B cell (primary cell): ENCODE measurements at regions not wholly inside any gene's neighbourhood (a gene's known extent, or its start where the extent isn't known, plus 50 kb on each side); places are given as distances from the start of the nearest gene placed in this dataset.

Experiments
- ATAC-seq: fragments of 200-7000 bp; cut with Tn5 transposase; one replicate; pipeline ENCODE4 v1.10.0; 2021; ENCODE audit warnings: low read depth, mild to moderate bottlenecking, moderate number of reproducible peaks, moderate library complexity
- CTCF ChIA-PET: fragments of 350-600 bp; sonication (Branson Sonifier 250); formaldehyde crosslinking; loops from one replicate; lab custom pipeline; 2021; ENCODE audit warnings: antibody characterized with exemption, inconsistent platforms; lab: Charles Lee
- POLR2A ChIA-PET: fragments of 350-600 bp; sonication (Branson Sonifier 250); formaldehyde crosslinking; loops from one replicate; lab custom pipeline; 2021; ENCODE audit warnings: antibody characterized with exemption; lab: Charles Lee
- DNase-seq: peaks from one replicate; pipeline ENCODE4 v3.0.0; 2013
- H2AFZ ChIP-seq: 2 replicates; pipeline ENCODE4 v1.6.1; 2012; ENCODE audit warnings: mild to moderate bottlenecking, low read depth, low read length; ENCODE audit not compliant: insufficient read depth, poor library complexity, severe bottlenecking
- H3K27ac ChIP-seq, 2 donors: 1 replicate in 1 of 2; 2 replicates in 1 of 2; pipeline ENCODE4 v1.5.1; 2012 to 2013; ENCODE audit warnings: low read length in 2 of 2, mild to moderate bottlenecking in 2 of 2, moderate library complexity in 1 of 2
- H3K27me3 ChIP-seq, 4 experiments: fragments of 200-600 bp in 1 of 4; sonication (generic) in 1 of 4; replicated peaks in 1 of 4; 1 replicate in 2 of 4; 2 replicates in 2 of 4; pipeline versions ENCODE4 v1.6.1 to v1.7.0; 2013 to 2016; ENCODE audit warnings: low read length in 3 of 4, mild to moderate bottlenecking in 2 of 4, mixed read lengths in 1 of 4, moderate library complexity in 1 of 4; ENCODE audit not compliant: insufficient read depth in 4 of 4, control insufficient read depth in 3 of 4; ENCODE audit errors: control extremely low read depth in 1 of 4
- H3K36me3 ChIP-seq, 2 experiments: replicated peaks in 1 of 2; 1 replicate in 1 of 2; 2 replicates in 1 of 2; pipeline versions ENCODE4 v1.6.1 to v1.7.1; 2013; ENCODE audit warnings: low read length in 1 of 2; ENCODE audit not compliant: insufficient read depth in 2 of 2, control insufficient read depth in 1 of 2; ENCODE audit errors: control extremely low read depth in 1 of 2, extremely low read depth in 1 of 2
- H3K4me1 ChIP-seq, 2 donors: fragments of 200-600 bp in 1 of 2; sonication (generic) in 1 of 2; 1 replicate in 1 of 2; 2 replicates in 1 of 2; pipeline versions ENCODE4 v1.5.1 to v1.6.1; 2013 to 2017; ENCODE audit warnings: low read length in 2 of 2; ENCODE audit not compliant: control insufficient read depth in 2 of 2, insufficient read depth in 2 of 2
- H3K4me2 ChIP-seq: replicated peaks from 2 replicates; pipeline ENCODE3; 2012; ENCODE audit warnings: mild to moderate bottlenecking, low read depth, low read length; ENCODE audit not compliant: poor library complexity, severe bottlenecking
- H3K4me3 ChIP-seq, 5 experiments: fragments of 200-600 bp in 1 of 5; sonication (generic) in 1 of 5; 1 replicate in 3 of 5; 2 replicates in 2 of 5; pipeline versions ENCODE4 v1.5.1 to v1.7.0; 2011 to 2016; ENCODE audit warnings: low read length in 4 of 5, mild to moderate bottlenecking in 4 of 5, low read depth in 2 of 5, control low read depth in 1 of 5, moderate library complexity in 1 of 5; ENCODE audit not compliant: insufficient read depth in 1 of 5; ENCODE audit errors: control extremely low read depth in 1 of 5, extremely low read depth in 1 of 5
- H3K79me2 ChIP-seq: fragments of 200-600 bp; sonication (generic); one replicate; pipeline ENCODE4 v1.6.0; 2016; ENCODE audit warnings: low read length; ENCODE audit not compliant: control insufficient read depth, insufficient read depth
- H3K9ac ChIP-seq: fragments of 200-600 bp; sonication (generic); 2 replicates; pipeline ENCODE4 v1.6.1; 2017; ENCODE audit warnings: mild to moderate bottlenecking, low read length, moderate library complexity
- H3K9me3 ChIP-seq, 3 donors: one replicate each; pipeline versions ENCODE4 v1.6.1 to v1.7.1; 2013; ENCODE audit warnings: low read length in 2 of 3; ENCODE audit not compliant: control insufficient read depth in 2 of 3, insufficient read depth in 1 of 3; ENCODE audit errors: control extremely low read depth in 1 of 3
- H4K20me1 ChIP-seq: 2 replicates; pipeline ENCODE4 v1.6.0; 2012; ENCODE audit warnings: mild to moderate bottlenecking, low read length; ENCODE audit not compliant: insufficient read depth, control insufficient read depth, poor library complexity, severe bottlenecking
- H3K27ac Mint-ChIP-seq: one replicate; pipeline ENCODE4 v1.8.0; 2021; ENCODE audit warnings: mixed read lengths
- H3K27me3 Mint-ChIP-seq: one replicate; pipeline ENCODE4 v1.8.0; 2021; ENCODE audit warnings: mixed read lengths
- H3K4me1 Mint-ChIP-seq: one replicate; pipeline ENCODE4 v1.8.0; 2021; ENCODE audit warnings: mixed read lengths
- H3K4me3 Mint-ChIP-seq: one replicate; pipeline ENCODE4 v1.8.0; 2021; ENCODE audit warnings: mixed read lengths
- H3K9me3 Mint-ChIP-seq: one replicate; pipeline ENCODE4 v1.8.0; 2022; ENCODE audit warnings: mixed read lengths; ENCODE audit not compliant: insufficient read depth
- CTCF ChIP-seq: fragments of 200-600 bp; IDR thresholded peaks from one replicate; pipeline ENCODE4 v1.8.0; 2022; ENCODE audit warnings: antibody characterized with exemption, mild to moderate bottlenecking
- EZH2 ChIP-seq: IDR thresholded peaks from 2 replicates; pipeline ENCODE4 v1.6.1; 2012; ENCODE audit warnings: borderline replicate concordance, low read depth, mild to moderate bottlenecking, moderate library complexity, low read length; ENCODE audit not compliant: insufficient read depth, poor library complexity, severe bottlenecking
- WGBS: methylation state at CpG from one replicate; pipeline ENCODE4 v1.1.5; 2013; ENCODE audit warnings: missing lambda C conversion rate; ENCODE audit not compliant: insufficient coverage; 5-methylcytosine and 5-hydroxymethylcytosine counted together
- intact Hi-C: fragments of 100-400 bp; cut with micrococcal nuclease; formaldehyde crosslinking; loops from one replicate; pipeline ENCODE4 v1.10.0; 2022

GRCh38 chr3:13223574-13224237, 150.5 kb upstream of the IQSEC1 start:
- Histone ChIP-seq H3K4me2 (no peak overlapping the region), H3K79me2 (no peaks in the 10 kb centered on the region), H4K20me1 (no peaks in the 10 kb centered on the region), H3K9ac (no peak overlapping the region), H3K27me3 (peaks cover 0 to 2% (median 0%) of the 10 kb centered on the region in 4 experiments), H3K27ac (no peak overlapping the region), H3K9me3 (no peaks in the 10 kb centered on the region), H3K4me1 (no peaks in the 10 kb centered on the region), H3K4me3 (no peak overlapping the region), H2AFZ (no peak overlapping the region), H3K36me3 (no peaks in the 10 kb centered on the region)
- ATAC-seq (no peak), DNase-seq (no peak)
- H3K4me1 Mint-ChIP-seq = no peaks in the 10 kb centered on the region
- peaks cover 11% of the 10 kb centered on the region for H3K27me3 Mint-ChIP-seq
- intact Hi-C loops = no loop called here
- ChIA-PET POLR2A (no interaction called here), CTCF (no interaction called here)
- H3K9me3 Mint-ChIP-seq = no peaks in the 10 kb centered on the region
- 61% methylated on average over 17 of the region's 17 CpGs for WGBS
- no peak overlapping the region for H3K27ac Mint-ChIP-seq
- no peak for TF ChIP-seq CTCF
- TF ChIP-seq EZH2 = no peak
- H3K4me3 Mint-ChIP-seq = no peak overlapping the region

DNA sequence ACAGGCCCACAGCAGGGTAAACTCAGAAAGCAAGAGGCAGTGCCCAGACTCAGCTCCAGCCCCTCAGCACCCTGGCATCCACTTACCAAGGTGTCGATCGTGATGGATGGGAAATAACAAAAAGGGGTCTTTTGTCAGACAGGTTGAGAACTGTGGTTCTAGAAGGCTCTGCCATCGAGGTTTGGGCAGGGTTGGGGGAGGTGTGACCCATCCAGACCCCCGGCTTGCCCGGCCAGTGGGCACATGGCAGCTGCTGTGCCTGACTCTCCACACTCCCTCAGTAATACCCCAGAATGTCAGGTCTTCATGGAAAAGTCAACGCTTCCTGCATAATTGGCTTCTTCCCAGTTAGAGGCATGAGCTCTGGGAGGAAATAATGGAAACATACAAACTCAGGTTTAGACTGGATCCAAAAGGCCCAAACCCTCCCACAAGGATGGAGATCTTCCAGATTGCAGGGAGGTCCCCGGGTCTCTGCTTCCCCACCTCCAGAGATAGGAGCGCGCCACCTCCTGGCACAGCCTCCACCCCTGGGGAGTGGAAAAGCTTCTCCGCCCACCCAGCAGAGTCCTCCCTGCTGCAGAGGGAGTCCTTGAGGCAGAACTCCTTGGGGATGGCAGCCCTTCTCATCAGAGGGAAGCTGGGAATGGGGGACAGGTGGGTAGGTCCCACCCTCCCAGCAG, 149.8 kb upstream of the IQSEC1 start:
- Mint-ChIP-seq H3K4me3 (no peak overlapping the region), H3K9me3 (no peaks in the 10 kb centered on the region), H3K27me3 (peaks cover 11% of the 10 kb centered on the region), H3K4me1 (no peaks in the 10 kb centered on the region), H3K27ac (no peak overlapping the region)
- Histone ChIP-seq H3K27me3 (peaks cover 0 to 2% (median 0%) of the 10 kb centered on the region in 4 experiments), H3K9me3 (no peaks in the 10 kb centered on the region), H4K20me1 (no peaks in the 10 kb centered on the region), H3K4me2 (no peak overlapping the region), H3K36me3 (no peaks in the 10 kb centered on the region), H3K4me1 (no peaks in the 10 kb centered on the region), H2AFZ (no peak overlapping the region), H3K79me2 (no peaks in the 10 kb centered on the region), H3K9ac (no peak overlapping the region), H3K27ac (no peak overlapping the region), H3K4me3 (no peak overlapping the region)
- TF ChIP-seq CTCF (no peak), EZH2 (no peak)
- intact Hi-C loops = no loop called here
- no peak for DNase-seq
- ATAC-seq = no peak
- ChIA-PET CTCF (no interaction called here), POLR2A (no interaction called here)
- WGBS = 85% methylated on average over 4 of the region's 10 CpGs
